ENCODE measurements at regions not wholly inside any gene's neighbourhood (a gene's known extent, or its start where the extent isn't known, plus 50 kb on each side); places are given as distances from the start of the nearest gene placed in this dataset.

GRCh38 chr2:83960371-83960770 is 498.7 kb downstream of the SUCLG1 start:
- intact Hi-C loops (cut with micrococcal nuclease), result no loop called here
- ATAC-seq (no peak), DNase-seq (no peak)
- no peak overlapping the region for H3K4me3 Mint-ChIP-seq
- no peak for TF ChIP-seq CTCF (IDR thresholded peaks at IDR 0.05)
- CTCF ChIA-PET, result interaction anchor here (1.0 kb wide), 1 partner anchor 354 kb away, joined by 3 read pairs; no protein-coding TSS in a partner anchor
- POLR2A ChIA-PET, result no interaction called here
- H3K9me3 Mint-ChIP-seq, result no peaks in the 10 kb centered on the region
- H3K27ac Mint-ChIP-seq, result no peak overlapping the region
- H3K36me3 Mint-ChIP-seq (ENCODE audit: low read depth), result no peaks in the 10 kb centered on the region
- H3K4me1 Mint-ChIP-seq (ENCODE audit: low read depth), result no peaks in the 10 kb centered on the region
- no peaks in the 10 kb centered on the region for H3K27me3 Mint-ChIP-seq

GRCh38 chr2:83959266-83959665 is 499.8 kb downstream of the SUCLG1 start:
- Mint-ChIP-seq H3K4me3 (no peak overlapping the region), H3K4me1 (ENCODE audit: low read depth) (no peaks in the 10 kb centered on the region)
- intact Hi-C loops (cut with micrococcal nuclease), result no loop called here

DNA sequence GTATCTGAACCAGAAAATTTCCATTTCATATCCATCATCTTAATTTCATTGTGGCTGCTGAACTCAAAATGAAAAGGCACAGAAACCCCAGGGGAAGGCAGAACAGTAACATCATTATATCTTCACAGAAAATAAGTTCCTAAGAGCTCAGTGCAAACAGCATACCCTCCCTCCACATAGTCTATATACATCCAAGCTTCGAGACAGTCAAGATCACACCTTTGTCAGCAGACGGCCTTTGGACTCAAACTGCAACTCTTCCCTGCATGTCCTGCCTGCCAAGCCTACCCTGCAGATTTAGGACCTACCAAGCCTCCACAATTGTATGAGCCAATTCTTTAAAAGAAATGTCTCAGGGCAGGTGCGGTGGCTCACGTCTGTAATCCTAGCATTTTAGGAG is 502.1 kb downstream of the SUCLG1 start:
- ChIA-PET POLR2A (no interaction called here), CTCF (no interaction called here)
- ATAC-seq (no peak), DNase-seq (no peak)
- H3K27me3 Mint-ChIP-seq, result no peaks in the 10 kb centered on the region
- no peaks in the 10 kb centered on the region for H3K9me3 Mint-ChIP-seq
- no peak overlapping the region for H3K27ac Mint-ChIP-seq
- H3K4me1 Mint-ChIP-seq (ENCODE audit: low read depth), result no peaks in the 10 kb centered on the region
- no peak for TF ChIP-seq CTCF (IDR thresholded peaks at IDR 0.05)
- intact Hi-C loops (cut with micrococcal nuclease), result no loop called here
- no peak overlapping the region for H3K4me3 Mint-ChIP-seq
- H3K36me3 Mint-ChIP-seq (ENCODE audit: low read depth), result no peaks in the 10 kb centered on the region

More at GRCh38 chr2:83959266-83959665, 499.8 kb downstream of the SUCLG1 start:
- CTCF ChIA-PET, result no interaction called here
- no peaks in the 10 kb centered on the region for H3K36me3 Mint-ChIP-seq (ENCODE audit: low read depth)
- POLR2A ChIA-PET, result no interaction called here
- DNase-seq (no peak), ATAC-seq (no peak)
- H3K27me3 Mint-ChIP-seq, result no peaks in the 10 kb centered on the region
- H3K27ac Mint-ChIP-seq, result no peak overlapping the region
- H3K9me3 Mint-ChIP-seq, result no peaks in the 10 kb centered on the region
- TF ChIP-seq CTCF (IDR thresholded peaks at IDR 0.05), result no peak

DNA sequence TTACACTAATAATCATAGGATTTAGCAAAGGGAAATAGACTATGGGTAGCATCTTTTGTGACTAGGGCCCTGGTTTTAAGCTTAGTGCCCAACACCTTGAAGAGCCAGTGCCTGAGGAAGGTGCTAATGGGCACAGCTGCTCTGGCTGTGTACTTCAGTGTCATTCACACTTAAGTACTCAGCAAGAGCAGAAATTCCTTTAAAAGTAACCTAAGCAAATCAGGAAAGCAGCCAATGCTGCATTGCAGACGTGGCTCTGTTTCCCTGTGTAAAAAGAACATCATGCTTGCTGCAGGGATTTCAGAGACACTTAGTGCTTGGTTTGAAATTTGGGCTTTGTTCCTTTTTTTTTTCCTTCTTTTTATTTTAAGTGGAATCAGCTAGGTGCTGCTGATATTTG is 505.4 kb downstream of the SUCLG1 start:
- intact Hi-C loops (cut with micrococcal nuclease), result no loop called here
- ATAC-seq (no peak), DNase-seq (no peak)
- H3K4me3 Mint-ChIP-seq, result no peak overlapping the region
- H3K9me3 Mint-ChIP-seq, result no peaks in the 10 kb centered on the region
- no peak overlapping the region for H3K27ac Mint-ChIP-seq
- no peak for TF ChIP-seq CTCF (IDR thresholded peaks at IDR 0.05)
- ChIA-PET POLR2A (interaction anchor here (1.1 kb wide), 1 partner anchor 19 kb away, joined by 3 read pairs; no protein-coding TSS in a partner anchor), CTCF (no interaction called here)
- H3K27me3 Mint-ChIP-seq, result no peaks in the 10 kb centered on the region
- no peaks in the 10 kb centered on the region for H3K36me3 Mint-ChIP-seq (ENCODE audit: low read depth)
- no peaks in the 10 kb centered on the region for H3K4me1 Mint-ChIP-seq (ENCODE audit: low read depth)

DNA sequence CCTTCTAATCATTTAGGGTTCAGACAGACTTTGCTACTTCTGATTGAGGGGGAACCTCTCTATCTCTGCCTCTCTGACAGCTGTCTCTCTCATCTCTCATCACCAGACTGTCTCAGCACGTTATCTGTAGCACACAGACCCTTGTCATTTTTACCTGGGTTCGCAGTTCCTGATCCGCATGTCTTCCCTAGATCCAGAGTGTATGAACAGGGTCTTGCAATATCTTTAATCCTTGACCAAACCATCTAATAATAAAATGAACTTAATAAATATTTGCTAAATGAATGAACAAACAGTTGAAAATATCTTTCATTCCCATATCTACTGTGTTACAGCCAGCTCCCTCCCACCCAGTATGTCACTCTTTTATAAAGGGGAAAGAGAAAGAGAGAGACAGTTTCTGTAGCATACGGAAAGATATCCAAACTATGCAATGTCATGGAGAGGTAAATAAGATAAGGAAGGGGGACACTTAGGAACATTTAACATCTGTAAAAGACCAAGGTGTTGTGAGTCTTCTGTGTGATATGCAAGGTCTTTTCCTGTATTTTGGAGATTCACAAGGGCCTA is 507.6 kb downstream of the SUCLG1 start:
- no peak for TF ChIP-seq CTCF (IDR thresholded peaks at IDR 0.05)
- DNase-seq (no peak), ATAC-seq (no peak)
- ChIA-PET CTCF (no interaction called here), POLR2A (no interaction called here)
- H3K27me3 Mint-ChIP-seq, result no peaks in the 10 kb centered on the region
- H3K27ac Mint-ChIP-seq, result no peak overlapping the region
- no peak overlapping the region for H3K4me3 Mint-ChIP-seq
- H3K9me3 Mint-ChIP-seq, result no peaks in the 10 kb centered on the region
- intact Hi-C loops (cut with micrococcal nuclease), result no loop called here
- no peaks in the 10 kb centered on the region for H3K4me1 Mint-ChIP-seq (ENCODE audit: low read depth)
- no peaks in the 10 kb centered on the region for H3K36me3 Mint-ChIP-seq (ENCODE audit: low read depth)

Data from activated CD8-positive, alpha-beta T cell treated with anti-CD3 and anti-CD28 coated beads for 36 hours (primary cell).